ENCODE measurements at regions not wholly inside any gene's neighbourhood (a gene's known extent, or its start where the extent isn't known, plus 50 kb on each side); places are given as distances from the start of the nearest gene placed in this dataset.

GRCh38 chr3:71870966-71871512 lies 86.1 kb upstream of the PROK2 start:
- H3K9me3 ChIP-seq: no peaks in the 10 kb centered on the region
- no peak for TF ChIP-seq CTCF (IDR thresholded peaks at IDR 0.05)
- DNase-seq (ENCODE audit: low spot score): no peak

GRCh38 chr3:71868876-71869275 lies 83.9 kb upstream of the PROK2 start:
- no peak for TF ChIP-seq CTCF (IDR thresholded peaks at IDR 0.05)
- Histone ChIP-seq H3K27me3 (no peaks in the 10 kb centered on the region), H3K36me3 (no peaks in the 10 kb centered on the region), H3K4me3 (no peak overlapping the region), H3K4me1 (no peaks in the 10 kb centered on the region), H3K9me3 (no peaks in the 10 kb centered on the region), H3K27ac (no peak overlapping the region)
- DNase-seq (ENCODE audit: low spot score): no peak

More at GRCh38 chr3:71870966-71871512, 86.1 kb upstream of the PROK2 start:
- H3K27me3 ChIP-seq: no peaks in the 10 kb centered on the region
- H3K27ac ChIP-seq: no peak overlapping the region
- no peaks in the 10 kb centered on the region for H3K36me3 ChIP-seq
- H3K4me1 ChIP-seq: no peaks in the 10 kb centered on the region
- no peak overlapping the region for H3K4me3 ChIP-seq

GRCh38 chr3:71865727-71866126 lies 80.8 kb upstream of the PROK2 start:
- no peaks in the 10 kb centered on the region for H3K27me3 ChIP-seq
- no peaks in the 10 kb centered on the region for H3K36me3 ChIP-seq
- DNase-seq (ENCODE audit: low spot score): no peak
- H3K4me3 ChIP-seq: no peak overlapping the region
- no peak for TF ChIP-seq CTCF (IDR thresholded peaks at IDR 0.05)
- peaks cover 0 to 8% of the 10 kb centered on the region in 2 donors for H3K9me3 ChIP-seq
- no peak overlapping the region for H3K27ac ChIP-seq
- no peaks in the 10 kb centered on the region for H3K4me1 ChIP-seq

GRCh38 chr3:71863563-71864190 lies 78.7 kb upstream of the PROK2 start:
- Histone ChIP-seq H3K9me3 (peaks cover 0 to 16% of the 10 kb centered on the region in 2 donors), H3K27ac (no peak overlapping the region), H3K4me1 (no peaks in the 10 kb centered on the region), H3K4me3 (no peak overlapping the region), H3K27me3 (no peaks in the 10 kb centered on the region), H3K36me3 (no peaks in the 10 kb centered on the region)
- DNase-seq (ENCODE audit: low spot score): no peak
- TF ChIP-seq CTCF (IDR thresholded peaks at IDR 0.05): no peak

GRCh38 chr3:71862371-71863140 lies 77.6 kb upstream of the PROK2 start:
- H3K36me3 ChIP-seq: no peaks in the 10 kb centered on the region
- DNase-seq (ENCODE audit: low spot score): no peak
- no peaks in the 10 kb centered on the region for H3K27me3 ChIP-seq
- no peaks in the 10 kb centered on the region for H3K4me1 ChIP-seq
- H3K27ac ChIP-seq: no peak overlapping the region
- peaks cover 0 to 16% of the 10 kb centered on the region in 2 donors for H3K9me3 ChIP-seq
- no peak for TF ChIP-seq CTCF (IDR thresholded peaks at IDR 0.05)
- H3K4me3 ChIP-seq: no peak overlapping the region

Data from right atrium auricular region (tissue), 2 donors.